Pancreas (tissue), 10 donors: ENCODE measurements at regions not wholly inside any gene's neighbourhood (a gene's known extent, or its start where the extent isn't known, plus 50 kb on each side); places are given as distances from the start of the nearest gene placed in this dataset.

Source experiments
- ATAC-seq, 4 donors: fragments of 200-7000 bp; cut with Tn5 transposase; one replicate each; pipeline versions ENCODE4 v1.8.0 to v1.9.1; 2020; ENCODE audit warnings: mild to moderate bottlenecking in 4 of 4, moderate library complexity in 4 of 4
- DNase-seq, 6 donors: peaks; one replicate each; pipeline ENCODE4 v3.0.0-alpha.2; 2020
- FAIRE-seq: peaks from 2 replicates; lab custom pipeline; 2012; peaks lifted over from hg19 to GRCh38; lab: Jason Lieb, UNC
- H3K27ac ChIP-seq, 4 donors: fragments of 200-600 bp; sonication (generic); 1 replicate in 3 of 4; 2 replicates in 1 of 4; pipeline versions ENCODE4 v1.5.0 to v1.8.0; 2020
- H3K27me3 ChIP-seq, 4 donors: fragments of 200-600 bp; one replicate each; pipeline ENCODE4 v1.8.0; 2021
- H3K36me3 ChIP-seq, 3 donors: fragments of 200-600 bp; sonication (generic) in 1 of 3; one replicate each; pipeline versions ENCODE4 v1.5.0 to v1.8.0; 2020 to 2021
- H3K4me1 ChIP-seq, 3 donors: fragments of 200-600 bp; one replicate each; pipeline ENCODE4 v1.8.0; 2021
- H3K4me3 ChIP-seq, 4 donors: fragments of 200-600 bp; sonication (generic) in 2 of 4; one replicate each; pipeline versions ENCODE4 v1.5.0 to v1.8.0; 2020 to 2021
- H3K9me3 ChIP-seq, 4 donors: fragments of 200-600 bp; one replicate each; pipeline ENCODE4 v1.8.0; 2021
- CTCF ChIP-seq, 4 donors: fragments of 200-600 bp; sonication (generic) in 3 of 4; IDR thresholded peaks; one replicate each; pipeline versions ENCODE4 v1.5.0 to v1.8.0; 2021; ENCODE audit warnings: antibody characterized with exemption in 4 of 4
- WGBS, 2 donors: extraction: QIAGEN DNeasy Blood & Tissue Kit; methylation state at CpG; one replicate each; pipeline ENCODE4 v1.1.7; 2013; 5-methylcytosine and 5-hydroxymethylcytosine counted together
- intact Hi-C, 3 donors: fragments of 100-400 bp; cut with DNase I; formaldehyde crosslinking; loops; one replicate each; pipeline versions ENCODE4 v1.11.1 to v1.14.2; 2022
- donor health status: healthy with polysubstance abuse.
- donor health status: DM: no; HTN: no; CAD: no; lungs with moderate emphysema.
- donor health status: DM: no; HTN: no; CAD: no.
- donor health status: control.
- donor health status: control.
- donor health status: Bipolar disorder and iron deficiency.
- donor health status: DM: yes; HTN: yes; CAD: no.
- donor health status: DM: no; HTN: no; CAD: no.
- donor health status: DM: no; HTN: no; CAD: no.
- donor health status: DM: yes; HTN: yes; CAD: no.

GRCh38 chr10:21281765-21282484 is 243.6 kb downstream of the SKIDA1 start:
- ATAC-seq (no peak), DNase-seq (no peak), FAIRE-seq (no peak)
- intact Hi-C loops = no loop called here
- no peaks in the 10 kb centered on the region for H3K27me3 ChIP-seq
- no peaks in the 10 kb centered on the region for H3K4me1 ChIP-seq
- no peak overlapping the region for H3K4me3 ChIP-seq
- H3K36me3 ChIP-seq = no peaks in the 10 kb centered on the region
- WGBS, 2 donors = 50 to 52% methylated on average over 8 of the region's 8 CpGs
- TF ChIP-seq CTCF (IDR thresholded peaks at IDR 0.05) = no peak
- no peak overlapping the region for H3K27ac ChIP-seq
- H3K9me3 ChIP-seq = no peaks in the 10 kb centered on the region

- intact Hi-C loops = no loop called here
- FAIRE-seq = no peak
- Histone ChIP-seq H3K9me3 (no peaks in the 10 kb centered on the region), H3K36me3 (no peaks in the 10 kb centered on the region), H3K27ac (no peak overlapping the region), H3K4me1 (no peaks in the 10 kb centered on the region), H3K27me3 (no peaks in the 10 kb centered on the region), H3K4me3 (no peak overlapping the region)
- no peak for DNase-seq
- WGBS, 2 donors = 77 to 81% methylated on average over 2 of the region's 2 CpGs
- TF ChIP-seq CTCF (IDR thresholded peaks at IDR 0.05) = no peak
- ATAC-seq = no peak
Observed at GRCh38 chr10:21280971-21281572, 244.4 kb downstream of the SKIDA1 start.

- WGBS, 2 donors = 82 to 94% methylated on average over 5 of the region's 5 CpGs
- no peaks in the 10 kb centered on the region for H3K9me3 ChIP-seq
- intact Hi-C loops = no loop called here
- H3K36me3 ChIP-seq = no peaks in the 10 kb centered on the region
- no peaks in the 10 kb centered on the region for H3K27me3 ChIP-seq
- FAIRE-seq = no peak
- DNase-seq = no peak
- ATAC-seq = no peak
- no peak for TF ChIP-seq CTCF (IDR thresholded peaks at IDR 0.05)
- no peaks in the 10 kb centered on the region for H3K4me1 ChIP-seq
- no peak overlapping the region for H3K4me3 ChIP-seq
- no peak overlapping the region for H3K27ac ChIP-seq
Observed at GRCh38 chr10:21280037-21280436, 245.4 kb downstream of the SKIDA1 start.

GRCh38 chr10:21279217-21279575 is 246.3 kb downstream of the SKIDA1 start:
- intact Hi-C loops = no loop called here

More at GRCh38 chr10:21279217-21279575, 246.3 kb downstream of the SKIDA1 start:
- no peak overlapping the region for H3K4me3 ChIP-seq
- no peak overlapping the region for H3K27ac ChIP-seq
- H3K27me3 ChIP-seq = no peaks in the 10 kb centered on the region
- 88 to 94% methylated on average over 3 of the region's 3 CpGs for WGBS, 2 donors
- no peaks in the 10 kb centered on the region for H3K4me1 ChIP-seq
- FAIRE-seq (no peak), DNase-seq (no peak), ATAC-seq (no peak)
- no peaks in the 10 kb centered on the region for H3K36me3 ChIP-seq
- TF ChIP-seq CTCF (IDR thresholded peaks at IDR 0.05) = no peak
- no peaks in the 10 kb centered on the region for H3K9me3 ChIP-seq
